NCI-H774 (cell line): ENCODE measurements at regions not wholly inside any gene's neighbourhood (a gene's known extent, or its start where the extent isn't known, plus 50 kb on each side); places are given as distances from the start of the nearest gene placed in this dataset.

Source experiments
- DNase-seq: peaks from one replicate; lab custom pipeline; 2025; lab: John Stamatoyannopoulos, UW

DNA sequence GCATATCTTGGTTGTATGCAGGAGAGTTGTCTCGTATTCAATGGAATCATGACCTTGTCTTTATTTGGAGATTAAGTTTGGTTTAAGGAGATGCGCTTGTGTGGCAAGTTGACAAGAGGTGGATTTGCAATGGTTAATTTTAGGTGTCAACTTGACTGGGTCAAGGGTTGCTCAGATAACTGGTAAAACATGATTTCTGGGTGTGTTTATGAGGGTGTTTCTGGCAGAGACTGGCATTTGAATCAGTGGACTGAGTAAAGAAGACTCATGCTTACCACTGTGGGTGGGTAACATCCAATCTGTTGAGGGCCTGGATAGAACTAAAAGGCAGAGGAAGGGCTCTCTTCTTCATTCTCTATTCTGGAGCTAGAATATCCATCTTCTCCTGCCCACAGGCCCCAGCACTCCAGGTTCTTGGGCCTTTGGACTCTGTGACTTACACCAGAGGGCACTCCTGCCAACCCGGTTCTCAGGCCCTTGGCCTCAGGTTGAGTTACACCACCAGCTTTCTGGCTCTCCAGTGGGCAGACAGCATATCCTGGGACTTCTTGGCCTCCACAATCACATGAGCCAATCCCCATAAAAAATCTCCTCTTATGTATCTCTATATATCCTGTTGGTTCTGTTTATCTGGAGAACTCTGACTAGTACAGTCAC lies 141.5 kb upstream of the ARID2 start:
- DNase-seq = no peak

DNA sequence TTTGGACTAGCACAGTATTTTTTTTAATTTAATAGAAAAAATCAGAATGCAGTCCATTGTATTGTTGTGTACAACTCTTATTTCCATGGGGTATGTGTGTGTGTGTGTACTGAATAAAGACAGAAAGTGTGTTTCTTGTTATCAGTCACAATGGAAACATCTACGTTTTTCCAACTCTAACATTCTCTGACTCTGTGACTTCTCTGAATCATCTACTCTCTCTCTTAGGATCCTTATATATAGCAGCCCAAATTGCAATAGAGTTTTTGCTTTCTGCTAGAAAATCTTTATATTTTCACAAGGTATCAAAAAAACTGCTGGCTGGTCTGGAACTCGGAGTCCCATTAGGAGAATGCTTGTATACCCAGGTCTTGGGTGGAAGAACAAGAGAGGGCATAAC lies 138.9 kb upstream of the ARID2 start:
- no peak for DNase-seq

DNA sequence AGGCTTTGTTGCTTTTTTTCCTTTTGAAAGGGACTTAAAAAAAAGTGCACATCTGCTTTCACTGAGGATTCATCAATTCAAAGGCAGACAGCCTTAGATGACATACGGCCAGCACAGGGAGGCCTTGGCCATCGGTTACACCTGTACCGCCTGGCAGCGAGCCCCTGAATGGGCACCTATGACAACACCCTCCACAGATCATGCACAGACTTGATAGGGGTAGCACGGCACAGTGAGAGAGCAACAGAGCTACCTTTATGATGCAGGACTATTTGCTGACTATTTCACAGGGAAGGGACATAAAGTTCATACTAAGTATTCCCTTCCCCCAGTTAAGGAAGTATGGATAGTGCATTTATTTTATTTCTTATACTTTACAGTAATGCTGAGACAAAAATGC lies 137.9 kb upstream of the ARID2 start:
- no peak for DNase-seq

DNA sequence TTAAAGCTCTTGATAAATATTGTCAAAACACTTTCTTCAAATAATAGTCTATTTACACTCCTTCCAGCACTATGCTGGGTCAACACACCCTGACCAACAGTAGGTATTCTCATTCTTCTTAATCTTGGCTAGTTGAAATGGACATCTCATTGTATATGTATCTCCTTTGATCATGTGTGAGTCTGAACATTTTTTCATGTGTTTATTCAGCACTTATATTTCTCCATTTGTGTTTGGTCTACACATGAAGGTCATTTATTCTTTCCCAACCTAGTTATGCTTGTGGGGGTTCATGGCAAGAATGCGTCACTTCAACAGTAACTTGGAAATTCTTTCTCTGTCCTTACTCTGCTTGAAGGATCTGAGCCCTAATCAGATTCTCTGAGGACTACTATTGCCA lies 133.1 kb upstream of the ARID2 start:
- DNase-seq = no peak

DNA sequence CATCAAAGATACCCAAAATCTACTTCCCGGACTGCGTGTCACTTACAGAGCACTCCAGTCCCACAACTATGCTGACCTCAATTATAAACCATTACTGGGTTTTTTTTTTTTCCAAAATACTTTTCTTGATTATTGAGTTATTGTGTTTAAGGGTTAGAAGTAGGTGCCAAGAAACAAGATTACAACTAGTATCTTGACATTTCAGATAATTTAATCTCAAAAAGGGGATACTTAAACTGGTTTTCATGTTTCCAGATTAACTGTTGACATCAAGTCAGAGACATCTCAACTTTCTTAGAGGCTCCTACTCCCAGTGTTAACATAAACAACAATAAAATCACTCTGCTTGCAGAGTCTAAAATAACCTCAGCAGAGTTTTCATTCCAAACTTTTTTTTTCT lies 131.2 kb upstream of the ARID2 start:
- DNase-seq = no peak

DNA sequence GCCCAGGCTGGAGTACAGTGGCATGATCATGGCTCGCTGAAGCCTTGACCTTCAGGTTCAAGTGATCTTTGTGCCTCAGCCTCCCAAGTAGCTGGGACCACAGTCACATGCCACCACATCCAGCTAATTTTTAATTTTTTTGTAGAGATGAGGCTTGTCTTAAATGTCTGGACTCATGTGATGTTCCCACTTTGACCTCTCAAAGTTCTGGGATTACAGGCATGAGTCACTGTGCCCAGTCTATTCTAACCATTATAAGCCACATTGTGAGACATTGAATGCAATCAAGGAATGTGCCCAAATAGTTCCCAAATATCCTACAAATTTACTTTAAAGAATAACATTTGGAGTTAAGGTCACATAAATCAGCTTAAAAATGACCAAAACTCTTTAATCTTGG lies 130.7 kb upstream of the ARID2 start:
- no peak for DNase-seq

DNA sequence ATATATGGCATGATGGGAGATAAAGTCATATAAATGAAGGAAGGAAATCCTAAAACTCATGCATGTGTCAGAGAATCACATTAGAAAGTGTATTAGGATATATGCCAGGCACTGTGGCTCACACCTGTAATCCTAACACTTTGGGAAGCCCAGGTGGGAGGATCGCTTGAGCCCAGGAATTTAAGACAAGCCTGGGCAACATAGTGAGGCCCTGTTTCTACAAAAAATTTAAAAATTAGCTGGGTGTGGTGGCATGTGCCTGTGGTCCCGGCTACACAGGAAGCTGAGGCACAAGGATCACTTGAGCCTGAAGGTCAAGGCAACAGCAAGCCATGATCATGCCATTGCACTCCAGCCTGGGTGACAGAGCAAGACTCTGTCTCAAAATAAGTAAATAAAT lies 130.3 kb upstream of the ARID2 start:
- DNase-seq = no peak

DNA sequence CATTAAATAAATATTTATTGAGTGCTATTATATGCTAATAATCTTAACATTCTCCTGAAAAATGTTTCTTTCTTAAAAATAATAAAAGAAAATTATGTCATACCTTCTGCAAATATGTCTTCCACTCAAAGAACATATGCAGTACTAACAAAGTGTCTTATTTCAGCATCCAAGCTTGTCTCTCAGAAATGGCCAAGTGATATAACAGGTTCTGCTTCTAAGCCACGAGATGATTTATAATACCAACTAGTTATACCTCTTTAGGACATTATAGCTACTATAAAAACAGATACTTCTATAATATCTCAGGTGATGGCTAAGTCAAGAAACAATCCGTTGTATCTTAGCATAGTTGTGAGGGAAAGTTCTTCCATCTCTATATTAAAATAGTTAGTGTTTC lies 128.1 kb upstream of the ARID2 start:
- DNase-seq = no peak

DNA sequence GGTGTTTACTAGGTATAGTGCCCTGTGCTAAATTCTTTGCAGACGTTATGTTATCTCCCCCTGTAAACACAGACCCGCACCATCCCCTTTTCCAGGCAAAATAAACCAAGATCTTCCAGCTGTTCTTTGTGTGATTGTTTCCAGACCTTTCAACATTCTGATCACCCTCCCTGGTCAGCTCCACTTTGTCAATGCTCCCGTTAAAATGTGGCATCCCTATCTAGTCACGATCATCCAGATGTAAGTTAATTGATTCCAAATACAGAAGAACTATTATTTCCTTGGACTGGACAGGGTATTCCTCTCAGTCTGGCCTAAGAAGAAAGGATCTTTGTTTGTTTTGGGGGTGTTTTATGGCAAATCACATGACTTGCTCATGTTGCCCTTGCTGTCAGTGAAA lies 127.6 kb upstream of the ARID2 start:
- no peak for DNase-seq

DNA sequence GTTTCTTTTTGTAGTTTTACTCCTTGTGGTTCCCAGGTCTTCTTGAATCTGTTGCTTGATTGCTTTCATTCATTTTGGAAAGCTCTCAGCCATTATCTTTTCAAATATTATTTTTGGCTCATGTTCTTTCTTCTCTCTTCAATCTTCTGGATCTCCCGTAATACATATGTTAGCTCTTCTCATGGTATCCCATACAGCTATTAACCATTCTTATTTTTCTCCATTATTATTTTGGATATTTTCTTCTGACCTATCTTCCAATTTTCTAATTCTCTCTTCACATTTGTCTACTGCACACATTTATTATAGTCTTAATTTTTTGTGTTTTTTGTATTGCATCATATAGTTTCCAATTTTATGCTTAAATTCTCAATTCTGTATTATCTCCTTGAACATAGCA lies 123.9 kb upstream of the ARID2 start:
- DNase-seq = no peak

DNA sequence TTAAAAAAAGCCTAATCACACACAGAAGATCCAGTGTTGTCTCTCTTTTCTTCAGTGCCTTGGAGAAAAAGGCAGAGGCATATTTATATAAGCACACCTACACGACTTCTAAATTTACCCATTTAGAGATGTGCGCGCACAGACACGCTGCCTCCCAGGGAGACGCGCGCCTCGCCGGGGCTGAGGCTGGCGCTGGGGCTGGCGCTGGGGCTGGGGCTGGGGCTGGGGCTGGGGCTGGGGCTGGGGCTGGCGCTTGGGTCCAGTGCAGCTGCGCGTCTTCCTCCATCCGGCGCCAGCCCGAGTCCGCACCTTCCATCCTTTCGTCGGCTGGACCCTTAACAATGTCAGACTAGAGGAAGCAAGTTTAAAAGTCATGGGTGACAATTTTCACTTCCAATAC lies 118.4 kb upstream of the ARID2 start:
- DNase-seq = no peak

DNA sequence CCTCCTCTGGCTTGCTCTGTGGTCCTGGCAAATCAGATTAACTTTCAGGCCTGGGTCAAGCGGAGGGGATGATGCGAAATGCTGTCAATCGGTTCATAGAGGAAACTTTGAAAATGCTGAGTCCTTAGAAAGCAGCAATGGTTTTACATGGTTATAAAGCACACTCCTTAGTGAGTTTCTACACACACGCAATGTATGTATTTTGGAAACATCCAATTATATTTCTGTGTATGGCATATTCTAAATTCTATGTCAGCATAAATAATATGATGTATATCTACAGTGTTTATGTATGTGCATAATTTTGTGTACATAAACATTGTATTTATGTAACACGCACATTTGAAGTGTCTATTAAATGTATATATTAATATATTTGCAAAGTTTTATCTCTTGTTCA lies 118.0 kb upstream of the ARID2 start:
- no peak for DNase-seq

DNA sequence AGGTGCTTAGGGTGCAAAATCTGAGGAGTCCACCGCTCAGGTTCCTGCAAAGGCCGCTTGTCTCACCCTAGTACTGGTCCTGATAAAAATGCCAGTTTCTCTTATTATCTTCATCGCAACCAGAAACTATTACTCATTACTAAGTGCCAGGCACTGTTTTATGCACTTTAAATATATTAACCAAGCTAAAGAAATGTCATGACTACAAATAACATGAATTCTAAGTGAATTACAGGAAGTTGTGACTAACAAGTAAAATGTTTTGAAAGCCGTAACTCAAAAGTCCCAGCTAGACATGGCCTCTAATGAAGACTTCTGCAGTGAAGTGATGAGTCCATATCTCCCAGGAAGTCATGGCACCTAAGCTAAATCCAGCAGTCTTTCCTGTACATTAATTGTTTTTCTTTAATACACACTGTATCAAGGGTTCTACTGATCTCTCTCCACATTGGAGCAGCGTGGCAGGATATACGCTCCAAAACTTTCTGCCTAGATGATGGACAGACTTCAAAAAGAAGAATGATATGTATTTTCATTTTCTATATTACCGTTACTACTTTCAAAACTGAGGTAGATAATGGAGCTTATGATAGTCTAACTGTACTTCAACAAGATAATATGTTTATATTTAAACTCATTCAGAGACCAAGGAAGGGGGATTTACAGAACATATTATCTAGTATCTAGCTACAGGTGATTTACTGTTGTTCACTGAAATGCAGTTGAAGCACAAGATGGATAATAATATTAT lies 117.3 kb upstream of the ARID2 start:
- no peak for DNase-seq

DNA sequence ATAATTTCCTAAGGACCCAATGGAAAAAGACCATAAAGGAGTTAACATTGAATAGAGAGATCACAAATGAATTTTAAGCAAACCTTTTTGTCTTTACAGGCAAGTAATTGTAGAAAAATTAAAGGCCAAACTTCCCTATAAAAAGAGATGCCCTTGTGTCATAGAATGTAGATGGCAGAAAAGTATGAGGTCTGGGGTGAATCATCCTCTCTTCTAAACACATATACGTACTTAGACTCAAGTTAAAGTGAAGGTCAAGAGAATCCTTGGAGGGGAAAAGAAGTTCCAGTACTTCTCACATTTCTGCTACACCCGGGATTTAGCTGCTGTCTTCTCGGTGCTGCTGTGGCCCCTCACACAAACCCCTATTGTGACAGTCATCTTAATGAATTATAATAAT lies 116.2 kb upstream of the ARID2 start:
- no peak for DNase-seq

DNA sequence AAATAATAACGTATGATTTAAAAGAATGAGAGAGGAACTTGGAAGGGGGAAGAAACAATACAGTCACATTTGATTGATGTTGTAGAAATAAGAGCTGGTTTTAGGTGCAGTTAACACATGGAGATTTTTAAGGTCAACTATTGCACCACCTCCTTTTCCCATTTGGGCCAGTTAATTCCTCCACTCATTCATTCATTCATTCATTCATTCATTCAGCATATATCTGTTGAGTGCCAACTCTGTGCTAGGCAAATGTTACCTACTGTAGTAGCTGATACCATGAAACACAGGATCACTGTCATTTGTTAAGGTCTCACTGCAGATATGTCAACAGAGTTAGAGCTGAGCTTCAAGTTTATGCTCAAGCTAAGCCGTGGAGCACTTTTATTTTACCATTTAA lies 115.7 kb upstream of the ARID2 start:
- no peak for DNase-seq

DNA sequence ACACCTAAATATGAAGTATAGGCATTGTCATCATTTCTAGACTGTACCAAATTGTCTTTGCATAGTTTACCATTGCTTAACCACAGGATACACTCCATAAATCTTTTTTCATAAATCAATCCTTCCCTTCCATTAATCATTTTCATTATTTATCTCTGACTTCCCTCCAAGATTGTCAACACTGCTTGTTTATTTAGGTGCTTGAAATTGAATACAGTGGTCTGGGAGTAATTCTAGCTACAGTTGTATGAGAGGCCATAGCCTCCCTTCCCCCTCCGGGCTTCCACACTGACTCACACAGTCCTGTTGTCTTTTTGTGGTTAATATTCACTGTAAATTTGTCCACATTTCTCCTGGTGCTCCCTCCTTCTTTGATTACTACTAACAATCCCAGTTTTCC lies 114.2 kb upstream of the ARID2 start:
- DNase-seq = peak; percentile 71

DNA sequence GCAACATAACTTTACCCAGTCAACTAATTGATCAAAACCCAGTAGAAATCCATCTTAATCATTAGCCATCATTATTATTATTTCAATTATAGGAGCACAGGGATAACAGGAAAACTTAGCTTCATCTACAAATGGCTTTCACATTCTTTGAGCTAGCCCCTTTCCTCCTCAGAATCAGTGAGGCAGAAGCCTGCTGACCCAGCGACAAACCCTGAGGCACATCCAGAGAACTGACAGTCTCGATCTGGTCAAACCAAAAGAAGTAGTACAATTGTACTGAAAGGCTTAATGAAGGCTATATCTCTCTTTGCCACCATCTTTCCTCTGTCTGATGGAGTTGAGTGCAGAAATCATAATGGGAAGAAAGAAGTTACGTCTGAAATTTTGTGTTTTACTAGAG lies 109.8 kb upstream of the ARID2 start:
- no peak for DNase-seq

DNA sequence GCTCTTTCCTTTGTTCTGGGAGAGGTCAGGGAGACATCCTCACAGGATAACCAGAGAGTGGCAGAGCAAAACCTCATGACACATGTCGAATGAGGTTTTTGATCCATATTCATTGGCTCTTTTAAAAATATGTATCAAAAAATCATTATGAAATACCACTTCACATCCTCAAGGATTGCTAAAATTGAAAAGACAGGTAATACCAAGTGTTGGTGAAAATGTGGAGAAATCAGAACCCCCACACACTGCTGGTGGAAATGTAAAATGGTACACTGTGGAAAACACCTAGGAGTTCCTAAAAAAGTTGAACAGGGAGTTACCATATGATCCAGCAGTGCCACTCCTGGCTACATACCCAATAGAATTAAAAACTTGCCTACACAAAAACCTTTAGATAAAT lies 107.8 kb upstream of the ARID2 start:
- no peak for DNase-seq

DNA sequence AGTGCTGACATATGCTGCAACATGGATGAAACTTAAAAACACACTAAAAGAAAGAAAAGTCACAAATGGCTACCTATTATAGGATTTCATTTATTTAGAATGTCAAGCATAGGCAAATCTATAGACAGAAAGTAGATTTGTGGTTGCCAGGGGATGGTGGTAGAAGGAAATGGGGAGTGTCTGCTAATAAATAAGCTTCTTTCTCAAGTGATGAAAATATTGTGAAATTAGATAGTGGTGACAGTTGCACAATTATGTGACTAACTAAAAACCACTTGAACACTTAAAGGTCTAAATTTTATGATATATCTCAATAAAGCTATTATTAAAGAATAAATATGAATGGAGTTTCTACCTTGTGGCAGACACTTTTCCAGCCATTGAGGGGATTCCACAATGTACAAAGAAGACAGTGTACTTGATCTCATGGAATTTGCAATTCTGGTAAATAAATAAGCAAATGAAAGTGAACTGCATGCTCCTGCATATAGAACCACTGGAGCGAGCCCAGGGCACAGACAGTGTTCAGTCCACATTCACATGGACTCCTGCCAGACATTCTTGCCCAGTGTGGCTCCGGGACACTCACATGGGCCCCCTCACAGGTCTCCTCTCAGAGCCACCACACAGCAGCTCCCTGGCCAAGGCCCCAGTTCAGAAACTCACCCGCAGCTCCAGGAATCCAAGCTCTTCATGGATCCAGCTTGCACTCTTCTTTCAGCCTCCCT lies 107.1 kb upstream of the ARID2 start:
- DNase-seq = no peak

DNA sequence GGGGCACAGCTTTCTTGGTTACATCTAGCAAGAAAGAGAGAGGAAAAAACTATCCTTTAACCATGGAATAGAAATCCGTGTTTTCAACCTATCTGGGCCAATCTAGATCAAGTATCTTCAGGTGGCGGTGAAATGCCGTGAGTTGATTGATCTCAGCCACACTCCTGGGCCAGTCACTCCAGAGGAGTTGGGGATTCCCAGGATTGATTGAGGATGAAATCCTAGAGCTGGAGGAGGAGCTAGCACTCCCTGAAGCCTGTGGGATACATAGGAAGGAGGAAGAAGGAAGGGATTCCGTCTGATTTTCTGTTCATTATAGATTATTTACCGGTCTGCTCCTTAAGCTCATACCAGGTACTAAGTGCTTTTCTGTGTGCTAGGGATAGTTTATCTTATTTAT lies 106.3 kb upstream of the ARID2 start:
- DNase-seq = no peak

DNA sequence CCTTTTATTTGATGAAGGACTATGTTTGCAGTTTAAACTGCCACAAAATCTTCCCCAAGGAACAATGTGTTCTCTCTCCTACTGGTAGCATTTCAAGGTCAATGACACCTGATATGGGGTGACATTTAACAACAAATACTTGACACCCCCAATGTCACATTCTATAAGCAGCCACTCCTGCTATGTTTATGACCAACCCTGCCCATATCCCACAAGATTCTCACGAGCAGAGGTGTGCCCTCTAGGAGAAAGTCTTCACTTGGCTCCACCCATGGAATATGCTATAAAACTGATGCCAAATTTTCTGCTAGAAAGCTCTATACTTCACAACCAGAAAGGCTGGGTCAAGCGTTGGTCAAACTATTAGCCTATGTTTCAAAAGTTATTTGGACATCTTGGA lies 105.6 kb upstream of the ARID2 start:
- no peak for DNase-seq

DNA sequence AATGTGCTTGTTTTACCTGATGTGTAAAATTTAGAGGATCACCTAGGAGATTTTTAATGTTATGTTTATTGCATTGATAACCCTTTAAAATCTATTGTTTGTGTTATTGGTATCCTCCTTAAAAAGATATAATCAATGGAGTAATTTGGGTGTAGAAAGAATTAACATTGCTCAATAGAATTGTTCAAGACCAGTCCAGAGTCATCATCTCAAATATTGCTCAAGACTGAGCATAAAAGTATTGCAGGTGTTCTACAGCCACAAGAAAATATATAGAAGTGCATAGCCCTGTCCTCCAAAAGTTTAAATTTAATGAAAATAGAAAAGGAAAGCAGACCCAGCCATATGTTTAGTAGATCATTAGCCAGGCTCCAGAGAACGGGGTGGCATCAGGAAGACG lies 102.5 kb upstream of the ARID2 start:
- no peak for DNase-seq

DNA sequence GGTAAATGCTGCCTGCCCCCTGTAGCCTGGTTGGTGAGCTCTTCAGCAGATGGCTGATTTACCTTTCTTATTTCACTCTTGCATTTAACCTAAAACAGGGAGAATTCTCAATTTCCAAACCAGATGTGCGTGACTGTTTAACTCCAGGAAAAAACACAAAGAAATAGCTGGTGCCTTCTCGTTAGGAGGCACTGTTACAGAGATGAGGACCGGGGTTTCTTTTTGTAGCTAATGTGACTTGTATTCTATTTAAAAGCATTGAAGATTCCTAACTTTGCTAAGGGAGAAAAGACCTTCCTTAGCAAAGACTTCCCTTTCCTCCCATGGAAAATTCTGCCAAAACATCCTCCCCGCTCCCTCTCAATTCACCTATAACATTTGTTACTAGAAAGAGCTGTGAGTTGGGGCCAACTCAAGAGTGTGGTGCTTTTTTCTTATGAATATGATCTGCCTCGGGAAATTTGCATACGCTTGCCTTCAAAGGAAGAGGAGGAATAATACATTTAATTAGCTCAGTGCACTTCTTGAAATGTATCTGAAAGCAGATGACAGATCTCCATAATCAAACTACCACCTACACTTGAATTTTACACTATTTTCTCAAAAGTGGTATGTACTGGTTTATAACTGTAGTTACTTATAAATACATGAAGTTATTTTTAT lies 102.0 kb upstream of the ARID2 start:
- no peak for DNase-seq
